Liver (tissue), 8 donors: ENCODE measurements at regions not wholly inside any gene's neighbourhood (a gene's known extent, or its start where the extent isn't known, plus 50 kb on each side); places are given as distances from the start of the nearest gene placed in this dataset.

ENCODE experiments used
- DNase-seq: peaks from one replicate; pipeline ENCODE4 v3.0.0-alpha.2; 2017; ENCODE audit warnings: low spot score
- H3K27ac ChIP-seq, 2 donors: one replicate each; pipeline ENCODE4 v1.7.0; 2013; ENCODE audit warnings: inconsistent platforms in 2 of 2, low read length in 2 of 2, control low read depth in 1 of 2, low read depth in 1 of 2, mild to moderate bottlenecking in 1 of 2
- H3K27me3 ChIP-seq, 4 donors: one replicate each; pipeline versions ENCODE4 v1.6.1 to v1.7.0; 2013; ENCODE audit warnings: low read length in 3 of 4, inconsistent platforms in 1 of 4, mild to moderate bottlenecking in 1 of 4, moderate library complexity in 1 of 4; ENCODE audit not compliant: control insufficient read depth in 4 of 4, insufficient read depth in 4 of 4
- H3K36me3 ChIP-seq, 4 donors: one replicate each; pipeline versions ENCODE4 v1.6.1 to v1.7.0; 2013; ENCODE audit warnings: low read length in 3 of 4, mild to moderate bottlenecking in 3 of 4, low read depth in 1 of 4, moderate library complexity in 1 of 4; ENCODE audit not compliant: control insufficient read depth in 4 of 4, insufficient read depth in 3 of 4
- H3K4me1 ChIP-seq, 4 donors: one replicate each; pipeline versions ENCODE4 v1.6.1 to v1.7.0; 2013; ENCODE audit warnings: low read length in 3 of 4, mild to moderate bottlenecking in 3 of 4, moderate library complexity in 1 of 4; ENCODE audit not compliant: control insufficient read depth in 4 of 4, insufficient read depth in 4 of 4
- H3K4me3 ChIP-seq, 3 donors: one replicate each; pipeline versions ENCODE4 v1.6.1 to v1.7.0; 2013; ENCODE audit warnings: low read length in 3 of 3, control low read depth in 1 of 3, low read depth in 1 of 3, mild to moderate bottlenecking in 1 of 3
- H3K9ac ChIP-seq, 2 donors: one replicate each; pipeline ENCODE4 v1.7.0; 2013; ENCODE audit warnings: low read length in 2 of 2, mild to moderate bottlenecking in 2 of 2, moderate library complexity in 2 of 2, control low read depth in 1 of 2, low read depth in 1 of 2
- H3K9me3 ChIP-seq, 4 donors: one replicate each; pipeline versions ENCODE4 v1.6.1 to v1.7.0; 2013; ENCODE audit warnings: low read length in 3 of 4; ENCODE audit not compliant: control insufficient read depth in 4 of 4
- ATF3 ChIP-seq: IDR thresholded peaks from 2 replicates; pipeline ENCODE4 v1.6.1; 2016; ENCODE audit warnings: antibody characterized with exemption
- CTCF ChIP-seq: fragments of 150-350 bp; IDR thresholded peaks from 2 replicates; pipeline ENCODE4 v1.5.1; 2017; ENCODE audit warnings: improper control_type of control experiment, low read depth, low read length; ENCODE audit not compliant: missing input control
- EGR1 ChIP-seq, 2 donors: IDR thresholded peaks; 2 replicates each; pipeline ENCODE4 v1.6.1; 2016 to 2018; ENCODE audit warnings: antibody characterized with exemption in 2 of 2, low read depth in 2 of 2
- FOXA1 ChIP-seq: IDR thresholded peaks from 2 replicates; pipeline ENCODE4 v1.6.1; 2016; ENCODE audit warnings: antibody characterized with exemption
- FOXA2 ChIP-seq: IDR thresholded peaks from 2 replicates; pipeline ENCODE4 v1.6.1; 2016; ENCODE audit warnings: antibody characterized with exemption
- GABPA ChIP-seq, 2 donors: IDR thresholded peaks in 1 of 2; conservative IDR thresholded peaks in 1 of 2; 2 replicates each; pipeline ENCODE4 v1.6.1; 2016; ENCODE audit warnings: antibody characterized with exemption in 2 of 2, mild to moderate bottlenecking in 1 of 2, moderate library complexity in 1 of 2
- HNF4A ChIP-seq, 2 donors: conservative IDR thresholded peaks; 2 replicates each; pipeline ENCODE4 v1.6.1; 2016; ENCODE audit warnings: antibody characterized with exemption in 2 of 2, mild to moderate bottlenecking in 2 of 2
- HNF4G ChIP-seq: IDR thresholded peaks from 2 replicates; pipeline ENCODE4 v1.6.1; 2016; ENCODE audit warnings: antibody characterized with exemption
- JUND ChIP-seq, 2 donors: IDR thresholded peaks; 2 replicates each; pipeline ENCODE4 v1.6.1; 2016; ENCODE audit warnings: antibody characterized with exemption in 2 of 2
- MAX ChIP-seq: IDR thresholded peaks from 2 replicates; pipeline ENCODE4 v1.6.1; 2016; ENCODE audit warnings: antibody characterized with exemption
- NR2F2 ChIP-seq: IDR thresholded peaks from 2 replicates; pipeline ENCODE4 v1.6.1; 2016; ENCODE audit warnings: antibody characterized with exemption
- RAD21 ChIP-seq, 2 donors: IDR thresholded peaks; 2 replicates each; pipeline ENCODE4 v1.6.1; 2016; ENCODE audit warnings: antibody characterized with exemption in 2 of 2, mild to moderate bottlenecking in 2 of 2
- REST ChIP-seq: IDR thresholded peaks from 2 replicates; pipeline ENCODE4 v1.6.1; 2016; ENCODE audit warnings: antibody characterized with exemption, mild to moderate bottlenecking
- RXRA ChIP-seq, 2 donors: IDR thresholded peaks; 2 replicates each; pipeline ENCODE4 v1.6.1; 2017 to 2018; ENCODE audit warnings: antibody characterized with exemption in 2 of 2, mild to moderate bottlenecking in 1 of 2
- SP1 ChIP-seq: IDR thresholded peaks from 2 replicates; pipeline ENCODE4 v1.6.1; 2018; ENCODE audit warnings: antibody characterized with exemption, mild to moderate bottlenecking
- TAF1 ChIP-seq: conservative IDR thresholded peaks from 2 replicates; pipeline ENCODE4 v1.6.1; 2016; ENCODE audit warnings: antibody characterized with exemption, mild to moderate bottlenecking
- YY1 ChIP-seq: IDR thresholded peaks from 2 replicates; pipeline ENCODE4 v1.6.1; 2016; ENCODE audit warnings: antibody characterized with exemption, mild to moderate bottlenecking
- ZBTB33 ChIP-seq: IDR thresholded peaks from 2 replicates; pipeline ENCODE4 v1.6.1; 2016; ENCODE audit warnings: antibody characterized with exemption
- WGBS: extraction: QIAGEN DNeasy Blood & Tissue Kit; methylation state at CpG from one replicate; pipeline ENCODE4 v1.1.7; 2013; 5-methylcytosine and 5-hydroxymethylcytosine counted together
- donor health status: healthy.
- donor health status: healthy.
- donor health status: healthy.
- donor health status: healthy.
- donor health status: healthy.

GRCh38 chr4:18578307-18578706 is 556.8 kb upstream of the LCORL start:
- Histone ChIP-seq H3K4me3 (no peak overlapping the region), H3K27me3 (peaks cover 0 to 3% (median 0%) of the 10 kb centered on the region in 4 donors), H3K36me3 (no peaks in the 10 kb centered on the region), H3K4me1 (no peaks in the 10 kb centered on the region), H3K27ac (no peak overlapping the region), H3K9me3 (no peaks in the 10 kb centered on the region), H3K9ac (no peak overlapping the region)
- WGBS = 70% methylated on average over 4 of the region's 4 CpGs
- no peak for DNase-seq
- TF ChIP-seq ZBTB33 = no peak
- TF ChIP-seq HNF4A (conservative IDR thresholded peaks at IDR 0.05) = no peak
- TF ChIP-seq GABPA (IDR thresholded peaks at IDR 0.05 in 1 of 2, conservative IDR thresholded peaks at IDR 0.05 in 1 of 2) = no peak
- no peak for TF ChIP-seq SP1
- TF ChIP-seq FOXA1 = no peak
- TF ChIP-seq REST = no peak
- TF ChIP-seq ATF3 = no peak
- no peak for TF ChIP-seq MAX
- TF ChIP-seq TAF1 = no peak
- no peak for TF ChIP-seq NR2F2
- TF ChIP-seq FOXA2 = no peak
- TF ChIP-seq YY1 = no peak
- no peak for TF ChIP-seq CTCF
- no peak for TF ChIP-seq RAD21 (IDR thresholded peaks at IDR 0.05)
- TF ChIP-seq JUND (IDR thresholded peaks at IDR 0.05) = no peak
- TF ChIP-seq HNF4G = no peak
- no peak for TF ChIP-seq RXRA (IDR thresholded peaks at IDR 0.05)

GRCh38 chr4:18572481-18572880 is 550.9 kb upstream of the LCORL start:
- H3K27ac ChIP-seq = no peak overlapping the region
- no peak overlapping the region for H3K9ac ChIP-seq
- H3K27me3 ChIP-seq = peaks cover 0 to 3% (median 0%) of the 10 kb centered on the region in 4 donors
- no peaks in the 10 kb centered on the region for H3K9me3 ChIP-seq
- no peak for DNase-seq
- WGBS = 63% methylated on average over 1 of the region's 1 CpG
- no peaks in the 10 kb centered on the region for H3K4me1 ChIP-seq
- no peak overlapping the region for H3K4me3 ChIP-seq
- no peaks in the 10 kb centered on the region for H3K36me3 ChIP-seq
- TF ChIP-seq HNF4A (conservative IDR thresholded peaks at IDR 0.05) (no peak), GABPA (IDR thresholded peaks at IDR 0.05 in 1 of 2, conservative IDR thresholded peaks at IDR 0.05 in 1 of 2) (no peak), REST (no peak), ATF3 (no peak), TAF1 (no peak), RAD21 (IDR thresholded peaks at IDR 0.05) (no peak), EGR1 (IDR thresholded peaks at IDR 0.05; ENCODE audit: low read depth in 2 of 2) (no peak), HNF4G (no peak), JUND (IDR thresholded peaks at IDR 0.05) (no peak), CTCF (no peak)
